Lung (tissue), 11 donors: ENCODE measurements at regions not wholly inside any gene's neighbourhood (a gene's known extent, or its start where the extent isn't known, plus 50 kb on each side); places are given as distances from the start of the nearest gene placed in this dataset.

Experiments
- ATAC-seq: fragments of 200-7000 bp; cut with Tn5 transposase; one replicate; pipeline ENCODE4 v1.9.1; 2020; ENCODE audit warnings: moderate number of reproducible peaks; ENCODE audit not compliant: insufficient read depth, low FRiP score
- DNase-seq, 3 donors: peaks; one replicate each; pipeline ENCODE4 v3.0.0-alpha.2; 2013 to 2017
- H3K27ac ChIP-seq, 2 donors: one replicate each; pipeline ENCODE4 v1.5.1; 2013; ENCODE audit warnings: mild to moderate bottlenecking in 2 of 2, moderate library complexity in 2 of 2, control low read depth in 1 of 2, inconsistent platforms in 1 of 2, low read depth in 1 of 2, low read length in 1 of 2
- H3K27me3 ChIP-seq, 3 donors: one replicate each; pipeline ENCODE4 v1.5.1; 2013; ENCODE audit warnings: low read length in 2 of 3; ENCODE audit not compliant: control insufficient read depth in 3 of 3, insufficient read depth in 3 of 3
- H3K36me3 ChIP-seq, 4 donors: one replicate each; pipeline ENCODE4 v1.5.1; 2013; ENCODE audit warnings: low read length in 4 of 4, mild to moderate bottlenecking in 1 of 4, moderate library complexity in 1 of 4; ENCODE audit not compliant: control insufficient read depth in 4 of 4, insufficient read depth in 4 of 4
- H3K4me1 ChIP-seq, 5 donors: one replicate each; pipeline ENCODE4 v1.5.1; 2013; ENCODE audit warnings: low read length in 5 of 5, mild to moderate bottlenecking in 2 of 5, moderate library complexity in 1 of 5; ENCODE audit not compliant: control insufficient read depth in 5 of 5, insufficient read depth in 5 of 5
- H3K4me3 ChIP-seq: one replicate; pipeline ENCODE4 v1.5.1; 2013; ENCODE audit warnings: mild to moderate bottlenecking, control low read depth, moderate library complexity
- H3K9ac ChIP-seq, 2 donors: one replicate each; pipeline ENCODE4 v1.5.1; 2013; ENCODE audit warnings: low read length in 2 of 2, control low read depth in 1 of 2; ENCODE audit not compliant: insufficient read depth in 1 of 2
- H3K9me3 ChIP-seq, 4 donors: one replicate each; pipeline ENCODE4 v1.5.1; 2013; ENCODE audit warnings: low read length in 3 of 4, mild to moderate bottlenecking in 1 of 4, moderate library complexity in 1 of 4; ENCODE audit not compliant: control insufficient read depth in 4 of 4, insufficient read depth in 3 of 4
- WGBS, 2 donors: extraction: QIAGEN DNeasy Blood & Tissue Kit; methylation state at CpG; one replicate each; pipeline ENCODE4 v1.1.7; 2013; 5-methylcytosine and 5-hydroxymethylcytosine counted together
- TF ChIP-seq, protein P1 (sequence below): IDR thresholded peaks from 2 replicates; pipeline ENCODE4 v1.5.1; 2012; ENCODE audit warnings: mild to moderate bottlenecking; ENCODE audit errors: control extremely low read depth, extremely low read depth
- donor health status: control.
- donor health status: control.
- donor health status: Bipolar disorder and iron deficiency.
- donor health status: healthy.
- donor health status: DM: yes; HTN: yes; CAD: no.

DNA sequence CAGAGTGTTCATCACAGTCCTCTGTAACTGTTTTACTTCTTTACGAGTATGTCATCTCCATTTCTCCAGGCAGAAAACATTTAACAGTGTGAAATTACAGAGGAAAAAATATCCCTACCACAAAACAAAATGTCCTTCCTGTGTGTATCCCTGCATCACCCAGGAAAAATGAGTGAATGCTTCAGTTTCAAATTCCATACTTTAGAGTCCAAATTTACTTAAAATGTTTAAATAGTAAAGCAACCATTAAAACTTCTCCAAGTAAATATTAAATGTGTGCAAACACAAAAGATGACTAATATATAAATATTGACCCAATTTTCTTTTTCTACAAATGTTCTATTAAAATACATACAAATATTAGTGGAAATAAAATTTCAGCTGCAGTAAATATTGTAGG, 1016.6 kb upstream of the PCDH20 start:
- H3K36me3 ChIP-seq: no peaks in the 10 kb centered on the region
- no peak overlapping the region for H3K27ac ChIP-seq
- no peak overlapping the region for H3K9ac ChIP-seq
- ATAC-seq: no peak
- H3K4me3 ChIP-seq: no peak overlapping the region
- no peaks in the 10 kb centered on the region for H3K9me3 ChIP-seq
- WGBS, 2 donors: 79 to 89% methylated on average over 1 of the region's 1 CpG
- TF ChIP-seq, protein P1, sequence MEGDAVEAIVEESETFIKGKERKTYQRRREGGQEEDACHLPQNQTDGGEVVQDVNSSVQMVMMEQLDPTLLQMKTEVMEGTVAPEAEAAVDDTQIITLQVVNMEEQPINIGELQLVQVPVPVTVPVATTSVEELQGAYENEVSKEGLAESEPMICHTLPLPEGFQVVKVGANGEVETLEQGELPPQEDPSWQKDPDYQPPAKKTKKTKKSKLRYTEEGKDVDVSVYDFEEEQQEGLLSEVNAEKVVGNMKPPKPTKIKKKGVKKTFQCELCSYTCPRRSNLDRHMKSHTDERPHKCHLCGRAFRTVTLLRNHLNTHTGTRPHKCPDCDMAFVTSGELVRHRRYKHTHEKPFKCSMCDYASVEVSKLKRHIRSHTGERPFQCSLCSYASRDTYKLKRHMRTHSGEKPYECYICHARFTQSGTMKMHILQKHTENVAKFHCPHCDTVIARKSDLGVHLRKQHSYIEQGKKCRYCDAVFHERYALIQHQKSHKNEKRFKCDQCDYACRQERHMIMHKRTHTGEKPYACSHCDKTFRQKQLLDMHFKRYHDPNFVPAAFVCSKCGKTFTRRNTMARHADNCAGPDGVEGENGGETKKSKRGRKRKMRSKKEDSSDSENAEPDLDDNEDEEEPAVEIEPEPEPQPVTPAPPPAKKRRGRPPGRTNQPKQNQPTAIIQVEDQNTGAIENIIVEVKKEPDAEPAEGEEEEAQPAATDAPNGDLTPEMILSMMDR: no peak
- no peaks in the 10 kb centered on the region for H3K4me1 ChIP-seq
- DNase-seq: no peak
- H3K27me3 ChIP-seq: no peaks in the 10 kb centered on the region

DNA sequence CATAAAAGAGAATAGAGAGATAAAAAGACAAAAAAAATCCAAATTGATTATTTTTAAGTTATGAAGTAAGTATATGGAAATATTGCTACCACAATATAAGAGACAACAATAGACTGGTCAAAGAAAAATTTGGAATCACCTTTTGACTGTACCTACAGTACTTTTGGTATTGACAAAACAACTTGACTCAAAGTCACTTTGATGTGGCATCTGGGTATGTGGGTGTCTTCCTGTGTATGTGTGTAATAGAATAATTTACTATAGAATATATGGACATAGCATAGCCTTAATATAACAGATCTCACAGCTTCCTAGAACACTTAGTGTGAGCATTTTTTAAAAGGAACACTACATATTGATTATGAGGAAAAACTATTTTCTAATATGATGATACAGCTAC, 1016.2 kb upstream of the PCDH20 start:
- no peaks in the 10 kb centered on the region for H3K36me3 ChIP-seq
- ATAC-seq (no peak), DNase-seq (no peak)

DNA sequence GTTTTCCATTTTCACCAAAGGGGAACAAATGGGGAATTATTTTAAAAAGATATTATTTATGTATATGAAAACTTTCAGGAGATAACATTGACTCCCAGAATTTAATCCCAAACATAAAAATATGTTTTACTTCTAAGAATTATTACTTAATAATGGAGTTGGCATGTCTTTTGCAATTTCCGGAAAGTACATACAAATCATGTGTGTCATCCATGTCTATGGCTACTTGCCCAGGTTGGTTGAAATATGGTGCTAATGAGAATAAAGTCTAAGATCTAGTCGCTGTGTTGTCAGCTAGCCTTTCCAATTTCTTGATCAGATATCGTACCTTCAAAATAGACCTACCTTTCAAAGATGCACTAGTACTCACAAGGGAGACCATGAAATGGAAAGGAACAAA, 1003.2 kb upstream of the PCDH20 start:
- Histone ChIP-seq H3K27ac (no peak overlapping the region), H3K4me1 (no peaks in the 10 kb centered on the region), H3K36me3 (no peaks in the 10 kb centered on the region), H3K4me3 (no peak overlapping the region), H3K9me3 (no peaks in the 10 kb centered on the region), H3K27me3 (no peaks in the 10 kb centered on the region), H3K9ac (no peak overlapping the region)
- DNase-seq: peak in 1 of 3 donors; percentile 23
- no peak for ATAC-seq
- 79 to 90% methylated on average over 3 of the region's 3 CpGs for WGBS, 2 donors
- TF ChIP-seq, protein P1: no peak

More for the DNA sequence above, 1016.2 kb upstream of the PCDH20 start:
- Histone ChIP-seq H3K4me3 (no peak overlapping the region), H3K27me3 (no peaks in the 10 kb centered on the region), H3K9ac (no peak overlapping the region), H3K27ac (no peak overlapping the region), H3K4me1 (no peaks in the 10 kb centered on the region), H3K9me3 (no peaks in the 10 kb centered on the region)
- TF ChIP-seq, protein P1: no peak

DNA sequence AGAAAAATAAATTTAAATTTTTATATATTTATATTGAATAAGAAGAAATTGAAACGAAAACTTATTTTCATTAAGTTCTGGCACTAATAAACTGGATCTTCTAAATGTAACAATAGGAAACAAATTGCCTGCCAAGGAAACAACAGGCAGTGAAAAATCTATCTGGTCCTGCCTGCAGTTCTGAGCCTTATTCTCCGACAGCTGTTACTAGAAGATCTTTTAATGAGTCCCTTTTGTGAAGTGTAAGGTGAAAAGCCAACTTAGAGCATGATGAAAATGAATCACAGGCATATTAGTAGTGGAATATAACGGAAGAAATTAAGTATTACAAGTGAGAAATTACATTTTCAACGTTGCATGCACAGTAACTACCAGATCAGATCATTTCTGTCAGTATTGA, 1002.7 kb upstream of the PCDH20 start:
- TF ChIP-seq, protein P1: no peak

More for the DNA sequence above, 1002.7 kb upstream of the PCDH20 start:
- no peaks in the 10 kb centered on the region for H3K36me3 ChIP-seq
- H3K9me3 ChIP-seq: no peaks in the 10 kb centered on the region
- H3K27me3 ChIP-seq: no peaks in the 10 kb centered on the region
- DNase-seq (peak in 2 of 3 donors; percentile 4 to 15), ATAC-seq (no peak)
- WGBS, 2 donors: 56 to 74% methylated on average over 4 of the region's 4 CpGs
- no peaks in the 10 kb centered on the region for H3K4me1 ChIP-seq
- H3K27ac ChIP-seq: no peak overlapping the region
- no peak overlapping the region for H3K9ac ChIP-seq
- H3K4me3 ChIP-seq: no peak overlapping the region
